ENCODE measurements at regions not wholly inside any gene's neighbourhood (a gene's known extent, or its start where the extent isn't known, plus 50 kb on each side); places are given as distances from the start of the nearest gene placed in this dataset.

- TF ChIP-seq CTCF (IDR thresholded peaks at IDR 0.05) (no peak), EP300 (IDR thresholded peaks at IDR 0.05) (no peak), POLR2A (IDR thresholded peaks at IDR 0.05) (no peak)
These were observed 199.0 kb downstream of the GPR37 start for GRCh38 chr7:124566583-124566982.

Measured in suprapubic skin (tissue), 3 donors.